OCI-LY1 (cell line): ENCODE measurements at regions not wholly inside any gene's neighbourhood (a gene's known extent, or its start where the extent isn't known, plus 50 kb on each side); places are given as distances from the start of the nearest gene placed in this dataset.

Source experiments
- H2AFZ ChIP-seq: fragments of 200-600 bp; sonication (generic), shearing (Covaris generic); 2 replicates; pipeline ENCODE4 v1.6.0; 2014; ENCODE audit warnings: antibody characterized with exemption, mild to moderate bottlenecking, low read length
- H3F3A ChIP-seq: fragments of 200-600 bp; sonication (generic), shearing (Covaris generic); 2 replicates; pipeline ENCODE4 v1.6.0; 2014; ENCODE audit warnings: mild to moderate bottlenecking, antibody characterized with exemption, low read length, moderate library complexity; ENCODE audit not compliant: insufficient read depth
- H3K27ac ChIP-seq: fragments of 200-600 bp; sonication (generic); 2 replicates; pipeline ENCODE4 v1.5.1; 2014; ENCODE audit warnings: low read length, mixed run types, mild to moderate bottlenecking, low read depth; ENCODE audit not compliant: poor library complexity, severe bottlenecking
- H3K27me3 ChIP-seq: fragments of 200-600 bp; sonication (generic); 2 replicates; pipeline ENCODE4 v1.6.0; 2014; ENCODE audit warnings: antibody characterized with exemption, mild to moderate bottlenecking, low read length, moderate library complexity; ENCODE audit not compliant: insufficient read depth
- H3K36me3 ChIP-seq: fragments of 200-600 bp; sonication (generic); 2 replicates; pipeline ENCODE4 v1.6.1; 2014; ENCODE audit warnings: mild to moderate bottlenecking, antibody characterized with exemption, low read length, moderate library complexity, mixed read lengths; ENCODE audit not compliant: insufficient read depth
- H3K4me1 ChIP-seq: fragments of 200-600 bp; sonication (generic); 2 replicates; pipeline ENCODE4 v1.5.1; 2014; ENCODE audit warnings: mild to moderate bottlenecking, low read length, moderate library complexity; ENCODE audit not compliant: insufficient read depth, severe bottlenecking
- H3K4me2 ChIP-seq: fragments of 200-600 bp; sonication (generic), shearing (Covaris generic); 2 replicates; pipeline ENCODE4 v1.6.1; 2014; ENCODE audit warnings: low read length
- H3K4me3 ChIP-seq: fragments of 200-600 bp; sonication (generic); 2 replicates; pipeline ENCODE4 v1.5.1; 2014; ENCODE audit warnings: low read length, low read depth, mild to moderate bottlenecking, mixed read lengths; ENCODE audit not compliant: poor library complexity, severe bottlenecking
- H3K79me2 ChIP-seq: fragments of 200-600 bp; shearing (Covaris generic); 2 replicates; pipeline ENCODE4 v1.6.1; 2016; ENCODE audit warnings: mixed run types, low read length, mixed read lengths; ENCODE audit not compliant: insufficient read depth
- H3K9ac ChIP-seq: fragments of 200-600 bp; sonication (generic), shearing (Covaris generic); 2 replicates; pipeline ENCODE4 v1.6.1; 2014; ENCODE audit warnings: mild to moderate bottlenecking, low read length, mixed read lengths
- H3K9me2 ChIP-seq: fragments of 200-600 bp; sonication (generic), shearing (Covaris generic); 2 replicates; pipeline ENCODE4 v1.6.1; 2014; ENCODE audit warnings: low read depth, mild to moderate bottlenecking, low read length, mixed read lengths
- H3K9me3 ChIP-seq: fragments of 200-600 bp; shearing (Covaris generic); 2 replicates; pipeline ENCODE4 v1.6.1; 2014; ENCODE audit warnings: low read length, mixed read lengths
- H4K20me1 ChIP-seq: fragments of 200-600 bp; sonication (generic), shearing (Covaris generic); 2 replicates; pipeline ENCODE4 v1.6.0; 2016; ENCODE audit warnings: mild to moderate bottlenecking, low read length; ENCODE audit not compliant: insufficient read depth
- CTCF ChIP-seq: fragments of 200-600 bp; sonication (generic), shearing (Covaris generic); IDR thresholded peaks from 2 replicates; pipeline ENCODE4 v1.5.1; 2017; ENCODE audit warnings: mild to moderate bottlenecking, antibody characterized with exemption, low read length, moderate library complexity, mixed read lengths
- EZH2 ChIP-seq: fragments of 200-600 bp; sonication (generic), shearing (Covaris generic); IDR thresholded peaks from 2 replicates; pipeline ENCODE4 v1.8.0; 2017; ENCODE audit warnings: borderline replicate concordance, mixed run types, mild to moderate bottlenecking, antibody characterized with exemption, low read length, moderate library complexity, mixed read lengths

GRCh38 chr18:75812761-75813160 lies 385.3 kb upstream of the SMIM21 start:
- Histone ChIP-seq H3K79me2 (no peaks in the 10 kb centered on the region), H4K20me1 (no peaks in the 10 kb centered on the region), H3K4me1 (no peaks in the 10 kb centered on the region), H3K27me3 (0 out of 2 replicates have a peak, but pooled peaks cover 5% of the 10 kb centered on the region), H3K9ac (no peak overlapping the region), H3F3A (no peaks in the 10 kb centered on the region), H3K4me3 (no peak overlapping the region), H3K9me3 (no peaks in the 10 kb centered on the region), H3K27ac (no peak overlapping the region), H3K4me2 (no peak overlapping the region), H2AFZ (no peak overlapping the region), H3K9me2 (no peaks in the 10 kb centered on the region), H3K36me3 (no peaks in the 10 kb centered on the region)
- TF ChIP-seq CTCF (no peak), EZH2 (no peak)

GRCh38 chr18:75810961-75811551 lies 383.6 kb upstream of the SMIM21 start:
- Histone ChIP-seq H3K4me3 (no peak overlapping the region), H2AFZ (no peak overlapping the region), H3K4me1 (no peaks in the 10 kb centered on the region), H3K9ac (no peak overlapping the region), H3K4me2 (no peak overlapping the region), H3K9me2 (no peaks in the 10 kb centered on the region), H3K79me2 (no peaks in the 10 kb centered on the region), H4K20me1 (no peaks in the 10 kb centered on the region), H3K36me3 (no peaks in the 10 kb centered on the region), H3K27ac (no peak overlapping the region), H3K9me3 (no peaks in the 10 kb centered on the region), H3K27me3 (0 out of 2 replicates have a peak, but pooled peaks cover 5% of the 10 kb centered on the region), H3F3A (no peaks in the 10 kb centered on the region)
- no peak for TF ChIP-seq EZH2
- TF ChIP-seq CTCF = no peak

- no peak overlapping the region for H3K4me2 ChIP-seq
- no peak for TF ChIP-seq EZH2
- TF ChIP-seq CTCF = no peak
- H2AFZ ChIP-seq = no peak overlapping the region
- H3K27me3 ChIP-seq = 0 out of 2 replicates have a peak, but pooled peaks cover 5% of the 10 kb centered on the region
- no peak overlapping the region for H3K9ac ChIP-seq
- no peaks in the 10 kb centered on the region for H3K9me2 ChIP-seq
- H3K9me3 ChIP-seq = no peaks in the 10 kb centered on the region
- no peaks in the 10 kb centered on the region for H4K20me1 ChIP-seq
- no peak overlapping the region for H3K4me3 ChIP-seq
- no peaks in the 10 kb centered on the region for H3K36me3 ChIP-seq
- no peaks in the 10 kb centered on the region for H3K4me1 ChIP-seq
- H3K79me2 ChIP-seq = no peaks in the 10 kb centered on the region
- no peak overlapping the region for H3K27ac ChIP-seq
- no peaks in the 10 kb centered on the region for H3F3A ChIP-seq
Measured at GRCh38 chr18:75810516-75810915, 383.0 kb upstream of the SMIM21 start.
